ENCODE measurements at regions not wholly inside any gene's neighbourhood (a gene's known extent, or its start where the extent isn't known, plus 50 kb on each side); places are given as distances from the start of the nearest gene placed in this dataset.

DNA sequence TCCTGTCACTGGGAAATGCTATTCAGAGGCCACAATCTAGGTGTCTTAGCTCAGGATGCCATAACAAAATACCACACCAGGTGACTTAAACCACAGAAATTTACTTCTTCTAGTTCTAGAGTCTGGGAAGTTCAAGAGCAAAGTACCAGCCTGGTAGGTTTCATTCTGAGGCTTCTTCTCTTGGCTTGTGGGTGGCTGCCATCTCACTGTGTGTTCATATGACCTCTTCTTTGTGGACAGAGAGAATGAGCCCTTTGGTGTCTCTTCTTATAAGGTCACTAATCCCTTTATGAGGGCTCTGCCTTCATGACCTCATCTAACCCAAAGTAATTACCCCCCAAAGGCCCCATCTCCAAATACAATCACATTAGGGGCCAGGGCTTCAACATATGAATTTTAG is 57.3 kb downstream of the RHOB start:
- no peak for TF ChIP-seq RFX5 (IDR thresholded peaks at IDR 0.05; ENCODE audit: borderline replicate concordance, low read depth, low read length)
- no peak for TF ChIP-seq NRF1 (IDR thresholded peaks at IDR 0.05; ENCODE audit: low read depth, low read length)
- TF ChIP-seq SP2 (IDR thresholded peaks at IDR 0.05; ENCODE audit: low read length) = no peak
- TF ChIP-seq POLR2AphosphoS5 (IDR thresholded peaks at IDR 0.05; ENCODE audit: low read depth, low read length) = no peak
- TF ChIP-seq SRF (IDR thresholded peaks at IDR 0.05; ENCODE audit: low read depth, low read length) = no peak
- no peak for TF ChIP-seq TAF1 (IDR thresholded peaks at IDR 0.05; ENCODE audit: low read depth, low read length)
- TF ChIP-seq EGR1 (IDR thresholded peaks at IDR 0.05; ENCODE audit: borderline replicate concordance, low read depth, low read length) = no peak
- TF ChIP-seq CHD1 (IDR thresholded peaks at IDR 0.05; ENCODE audit: low read depth, low read length) = no peak
- TF ChIP-seq GABPA (IDR thresholded peaks at IDR 0.05; ENCODE audit: borderline replicate concordance, insufficient read depth, low read length) = no peak
- no peak for TF ChIP-seq SAP30 (IDR thresholded peaks at IDR 0.05; ENCODE audit: insufficient read depth, insufficient replicate concordance, low read length)
- TF ChIP-seq CEBPB (IDR thresholded peaks at IDR 0.05; ENCODE audit: low read depth, low read length) = no peak

More for the DNA sequence above, 57.3 kb downstream of the RHOB start:
- no peak overlapping the region for H4K91ac ChIP-seq (replicated peaks; ENCODE audit: insufficient read length, low read length)
- no peak overlapping the region for H2BK12ac ChIP-seq (ENCODE audit: low read depth, low read length)
- no peak overlapping the region for H2BK5ac ChIP-seq (ENCODE audit: low read depth, low read length)
- no peak for DNase-seq (ENCODE audit: low read depth in 1 of 2, low spot score in 2 of 2)
- no peaks in the 10 kb centered on the region for H3K23me2 ChIP-seq (ENCODE audit: low read depth, low read length)
- CTCF ChIA-PET (ENCODE audit: partially characterized antibody) = interaction anchor here (0.9 to 1.1 kb wide), 2 partner anchors 52 to 131 kb away, joined by 3 to 4 read pairs; no protein-coding TSS in a partner anchor
- no peak overlapping the region for H3K4me2 ChIP-seq (ENCODE audit: insufficient read depth in 1 of 2, low read depth in 2 of 2, low read length in 2 of 2)
- no peak overlapping the region for H3K56ac ChIP-seq (replicated peaks; ENCODE audit: insufficient read length, low read depth, low read length)
- no peaks in the 10 kb centered on the region for H3K27me3 ChIP-seq (replicated peaks in 1 of 4; ENCODE audit: control insufficient read depth in 3 of 4, extremely low read depth in 1 of 4, insufficient read depth in 3 of 4, low read length in 3 of 4)
- H3K9ac ChIP-seq (replicated peaks in 1 of 4; ENCODE audit: extremely low read depth in 1 of 4, low read depth in 3 of 4, low read length in 3 of 4) = no peak overlapping the region
- no peaks in the 10 kb centered on the region for H3K9me3 ChIP-seq (ENCODE audit: insufficient read depth in 2 of 2, low read depth in 1 of 2, low read length in 1 of 2)
- no peaks in the 10 kb centered on the region for H3K79me1 ChIP-seq (ENCODE audit: low read depth, low read length)
- H4K5ac ChIP-seq (ENCODE audit: insufficient read length, low read depth, low read length) = no peak overlapping the region
- H2BK120ac ChIP-seq (replicated peaks; ENCODE audit: low read depth, low read length) = no peak overlapping the region
- H3K4me1 ChIP-seq (replicated peaks in 1 of 4; ENCODE audit: control insufficient read depth in 3 of 4, insufficient read depth in 4 of 4, low read length in 3 of 4) = no peaks in the 10 kb centered on the region
- no peak overlapping the region for H3K14ac ChIP-seq (ENCODE audit: insufficient read length)
- no peak overlapping the region for H2AFZ ChIP-seq (ENCODE audit: low read length)
- no peak overlapping the region for H2BK15ac ChIP-seq (ENCODE audit: low read length)
- H3K27ac ChIP-seq (ENCODE audit: low read depth, low read length) = no peak overlapping the region
- no peak for FAIRE-seq
- no peak overlapping the region for H4K8ac ChIP-seq (ENCODE audit: extremely low read depth, insufficient read depth, low read length)
- H3K79me2 ChIP-seq (ENCODE audit: control insufficient read depth in 1 of 2, insufficient read depth in 2 of 2, low read length in 2 of 2) = no peaks in the 10 kb centered on the region; a peak in 1 of 4 replicates
- H3K36me3 ChIP-seq (ENCODE audit: control insufficient read depth in 2 of 4, insufficient read depth in 4 of 4, low read length in 3 of 4) = no peaks in the 10 kb centered on the region
- H3K4ac ChIP-seq (replicated peaks; ENCODE audit: insufficient read length, low read depth, low read length) = no peak overlapping the region
- H2AK5ac ChIP-seq (ENCODE audit: low read depth, low read length) = no peak overlapping the region
- H4K20me1 ChIP-seq (replicated peaks in 1 of 2; ENCODE audit: control insufficient read depth in 1 of 2, insufficient read depth in 2 of 2, low read length in 2 of 2) = no peaks in the 10 kb centered on the region
- no peak overlapping the region for H3K23ac ChIP-seq (ENCODE audit: insufficient read length)
- H3K4me3 ChIP-seq (ENCODE audit: extremely low read depth in 1 of 4, insufficient read depth in 2 of 4, low read depth in 3 of 4, low read length in 4 of 4) = no peak overlapping the region
- POLR2A ChIA-PET (ENCODE audit: partially characterized antibody) = no interaction called here
- no peak overlapping the region for H2BK20ac ChIP-seq (ENCODE audit: low read length)
- H3K18ac ChIP-seq (ENCODE audit: extremely low read depth, low read length) = no peak overlapping the region
